Mesendoderm (in vitro differentiated cells): ENCODE measurements at regions not wholly inside any gene's neighbourhood (a gene's known extent, or its start where the extent isn't known, plus 50 kb on each side); places are given as distances from the start of the nearest gene placed in this dataset.

Experiments
- DNase-seq: peaks from one replicate; pipeline ENCODE4 v3.0.0; 2013
- H2AK5ac ChIP-seq: 2 replicates; pipeline ENCODE4 v1.6.1; 2013; ENCODE audit warnings: low read length, inconsistent platforms
- H2BK120ac ChIP-seq: 2 replicates; pipeline ENCODE4 v1.6.1; 2013; ENCODE audit warnings: low read depth, mild to moderate bottlenecking, low read length, moderate library complexity, mixed read lengths
- H2BK15ac ChIP-seq: replicated peaks from 2 replicates; pipeline ENCODE4 v1.6.1; 2013; ENCODE audit warnings: low read depth, mild to moderate bottlenecking, moderate library complexity
- H2BK5ac ChIP-seq: 2 replicates; pipeline ENCODE4 v1.6.1; 2013; ENCODE audit warnings: low read length, inconsistent platforms
- H3K18ac ChIP-seq: 2 replicates; pipeline ENCODE4 v1.6.1; 2013; ENCODE audit warnings: mild to moderate bottlenecking, low read length, mixed read lengths
- H3K23ac ChIP-seq: one replicate; pipeline ENCODE4 v1.6.1; 2013; ENCODE audit warnings: low read length
- H3K27ac ChIP-seq: 2 replicates; pipeline ENCODE4 v1.5.1; 2013; ENCODE audit warnings: low read depth, mild to moderate bottlenecking, inconsistent platforms, low read length, moderate library complexity
- H3K27me3 ChIP-seq: 2 replicates; pipeline ENCODE4 v1.6.1; 2013; ENCODE audit warnings: low read length, control low read depth, mild to moderate bottlenecking, inconsistent platforms; ENCODE audit not compliant: insufficient read depth, poor library complexity
- H3K36me3 ChIP-seq: 2 replicates; pipeline ENCODE4 v1.6.1; 2013; ENCODE audit warnings: low read length, inconsistent platforms; ENCODE audit not compliant: control insufficient read depth, insufficient read depth
- H3K4ac ChIP-seq: one replicate; pipeline ENCODE4 v1.6.1; 2013; ENCODE audit warnings: low read depth, mild to moderate bottlenecking, low read length, moderate library complexity
- H3K4me1 ChIP-seq: 2 replicates; pipeline ENCODE4 v1.6.1; 2013; ENCODE audit warnings: low read depth, low read length, inconsistent platforms; ENCODE audit not compliant: control insufficient read depth
- H3K4me2 ChIP-seq: 2 replicates; pipeline ENCODE4 v1.6.1; 2013; ENCODE audit warnings: low read length
- H3K4me3 ChIP-seq: 2 replicates; pipeline ENCODE4 v1.5.1; 2013; ENCODE audit warnings: mild to moderate bottlenecking, low read length
- H3K56ac ChIP-seq: one replicate; pipeline ENCODE4 v1.6.1; 2013; ENCODE audit warnings: low read length
- H3K79me1 ChIP-seq: 2 replicates; pipeline ENCODE4 v1.6.1; 2013; ENCODE audit warnings: low read length, inconsistent platforms
- H3K79me2 ChIP-seq: 2 replicates; pipeline ENCODE4 v1.6.1; 2013; ENCODE audit warnings: mild to moderate bottlenecking, low read length; ENCODE audit not compliant: control insufficient read depth, insufficient read depth
- H3K9ac ChIP-seq: 2 replicates; pipeline ENCODE4 v1.6.1; 2013; ENCODE audit warnings: low read length, inconsistent platforms
- H4K5ac ChIP-seq: one replicate; pipeline ENCODE4 v1.6.1; 2013; ENCODE audit warnings: low read length
- H4K8ac ChIP-seq: one replicate; pipeline ENCODE4 v1.6.1; 2013; ENCODE audit warnings: low read depth, mild to moderate bottlenecking, control low read depth, low read length, moderate library complexity
- WGBS: extraction: QIAGEN DNeasy Blood & Tissue Kit; methylation state at CpG from one replicate; pipeline ENCODE4 v1.1.7; 2013; ENCODE audit warnings: low lambda C conversion rate, missing lambda C conversion rate; ENCODE audit not compliant: insufficient coverage; ENCODE audit errors: extremely low coverage; 5-methylcytosine and 5-hydroxymethylcytosine counted together

- no peak overlapping the region for H3K56ac ChIP-seq
- no peak overlapping the region for H2AK5ac ChIP-seq
- no peaks in the 10 kb centered on the region for H3K79me1 ChIP-seq
- H3K18ac ChIP-seq, result no peak overlapping the region
- no peak overlapping the region for H3K23ac ChIP-seq
- H4K5ac ChIP-seq, result no peak overlapping the region
- no peak for DNase-seq
- H2BK5ac ChIP-seq, result no peak overlapping the region
- H3K36me3 ChIP-seq, result no peaks in the 10 kb centered on the region
- no peaks in the 10 kb centered on the region for H3K79me2 ChIP-seq
- WGBS, result no CpG with 5 or more reads among the region's 5 CpGs
- H3K4ac ChIP-seq, result no peak overlapping the region
- no peak overlapping the region for H3K4me3 ChIP-seq
- H3K27me3 ChIP-seq, result no peaks in the 10 kb centered on the region
- H3K4me2 ChIP-seq, result no peak overlapping the region
- no peak overlapping the region for H4K8ac ChIP-seq
- H2BK15ac ChIP-seq, result no peak overlapping the region
- H2BK120ac ChIP-seq, result no peak overlapping the region
- no peak overlapping the region for H3K9ac ChIP-seq
- H3K4me1 ChIP-seq, result no peaks in the 10 kb centered on the region
- H3K27ac ChIP-seq, result no peak overlapping the region
Measured at GRCh38 chr6:14278006-14278405, 160.4 kb downstream of the CD83 start.

GRCh38 chr6:14278446-14278845, 160.9 kb downstream of the CD83 start:
- no peak for DNase-seq
- Histone ChIP-seq H3K4me3 (no peak overlapping the region), H3K79me1 (no peaks in the 10 kb centered on the region), H3K27me3 (no peaks in the 10 kb centered on the region), H3K4me1 (no peaks in the 10 kb centered on the region), H4K5ac (no peak overlapping the region), H2BK5ac (no peak overlapping the region), H3K36me3 (no peaks in the 10 kb centered on the region), H2BK120ac (no peak overlapping the region), H4K8ac (no peak overlapping the region), H3K56ac (peak overlapping the region; percentile 6), H3K4ac (no peak overlapping the region), H2BK15ac (no peak overlapping the region), H3K23ac (no peak overlapping the region), H3K79me2 (no peaks in the 10 kb centered on the region), H3K9ac (no peak overlapping the region), H3K18ac (no peak overlapping the region), H3K27ac (no peak overlapping the region), H2AK5ac (no peak overlapping the region), H3K4me2 (no peak overlapping the region)
- no CpG with 5 or more reads among the region's 6 CpGs for WGBS

- Histone ChIP-seq H3K4me3 (no peak overlapping the region), H3K79me1 (no peaks in the 10 kb centered on the region), H3K4ac (no peak overlapping the region), H2AK5ac (no peak overlapping the region), H3K27ac (no peak overlapping the region), H3K27me3 (no peaks in the 10 kb centered on the region), H3K9ac (no peak overlapping the region), H2BK15ac (no peak overlapping the region), H3K36me3 (no peaks in the 10 kb centered on the region), H4K8ac (no peak overlapping the region), H2BK120ac (no peak overlapping the region), H3K4me1 (peaks cover 2% of the 10 kb centered on the region), H3K18ac (no peak overlapping the region), H3K56ac (no peak overlapping the region), H4K5ac (no peak overlapping the region), H2BK5ac (no peak overlapping the region), H3K79me2 (no peaks in the 10 kb centered on the region), H3K4me2 (no peak overlapping the region), H3K23ac (no peak overlapping the region)
- no peak for DNase-seq
- no CpG with 5 or more reads among the region's 4 CpGs for WGBS
Measured at GRCh38 chr6:14280006-14280510, 162.5 kb downstream of the CD83 start.

GRCh38 chr6:14280766-14281293, 163.3 kb downstream of the CD83 start:
- Histone ChIP-seq H3K18ac (no peak overlapping the region), H3K4ac (no peak overlapping the region), H2AK5ac (no peak overlapping the region), H3K36me3 (no peaks in the 10 kb centered on the region), H3K4me3 (no peak overlapping the region), H3K4me2 (no peak overlapping the region), H4K5ac (no peak overlapping the region), H2BK120ac (no peak overlapping the region), H4K8ac (no peak overlapping the region), H3K79me2 (no peaks in the 10 kb centered on the region), H3K27ac (no peak overlapping the region), H3K23ac (peak overlapping the region; percentile 19), H3K4me1 (peaks cover 2% of the 10 kb centered on the region), H2BK15ac (no peak overlapping the region), H3K79me1 (no peaks in the 10 kb centered on the region), H3K56ac (peak overlapping the region; percentile 37), H3K27me3 (no peaks in the 10 kb centered on the region), H3K9ac (no peak overlapping the region), H2BK5ac (no peak overlapping the region)
- WGBS, result no CpG with 5 or more reads among the region's 17 CpGs
- no peak for DNase-seq

- Histone ChIP-seq H3K9ac (no peak overlapping the region), H3K27me3 (no peaks in the 10 kb centered on the region), H3K79me1 (no peaks in the 10 kb centered on the region), H3K56ac (no peak overlapping the region), H3K27ac (no peak overlapping the region), H2BK5ac (no peak overlapping the region), H3K36me3 (no peaks in the 10 kb centered on the region), H2BK120ac (no peak overlapping the region), H2BK15ac (no peak overlapping the region), H3K4me3 (no peak overlapping the region), H4K5ac (no peak overlapping the region), H3K4me2 (no peak overlapping the region), H3K23ac (no peak overlapping the region), H3K4me1 (peaks cover 2% of the 10 kb centered on the region), H4K8ac (no peak overlapping the region), H2AK5ac (no peak overlapping the region), H3K79me2 (no peaks in the 10 kb centered on the region), H3K18ac (no peak overlapping the region), H3K4ac (no peak overlapping the region)
- DNase-seq, result no peak
- no CpG with 5 or more reads among the region's 25 CpGs for WGBS
Measured at GRCh38 chr6:14281811-14282660, 164.5 kb downstream of the CD83 start.
